COLO829 (cell line): ENCODE measurements at regions not wholly inside any gene's neighbourhood (a gene's known extent, or its start where the extent isn't known, plus 50 kb on each side); places are given as distances from the start of the nearest gene placed in this dataset.
"Not testable (repeated sequence)": the region's sequence is repeated elsewhere in the genome, so short reads cannot be mapped to it uniquely, and the experiment has no call there.

ENCODE experiments used
- DNase-seq: peaks from one replicate; pipeline ENCODE4 v3.0.0; 2012; ENCODE audit warnings: low spot score

DNA sequence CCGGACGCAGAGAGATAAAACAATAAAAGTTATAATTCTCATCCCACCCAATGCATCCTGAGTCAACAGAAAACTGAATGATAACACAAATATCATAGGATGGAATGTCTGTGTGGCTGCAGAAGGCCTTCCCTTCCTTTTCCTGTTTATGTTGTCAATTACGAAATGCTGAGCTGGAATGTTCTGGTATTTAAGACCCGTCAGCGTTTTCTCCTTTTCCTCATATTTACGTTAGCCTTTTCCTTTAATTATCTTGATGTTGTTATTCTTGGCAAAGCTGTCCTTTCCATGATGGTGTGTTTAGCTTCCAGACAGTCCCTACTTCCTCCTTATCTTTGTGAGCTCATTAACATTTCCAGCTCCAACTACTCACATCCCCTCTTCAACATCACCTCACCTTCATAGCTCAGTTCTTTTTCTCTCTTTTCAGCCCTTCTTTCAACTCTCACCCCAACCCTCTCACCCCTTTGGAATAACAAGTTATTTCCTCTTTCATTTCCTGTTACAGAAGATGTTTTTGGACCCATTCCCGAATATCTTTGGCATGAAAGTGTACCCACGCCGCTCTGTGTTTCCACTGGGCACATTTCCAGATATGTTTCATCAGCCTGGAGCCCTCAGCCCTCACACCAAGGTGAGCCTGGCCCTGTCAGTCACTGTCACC lies 221.6 kb downstream of the NR2F1-AS1 start:
- no peak for DNase-seq

DNA sequence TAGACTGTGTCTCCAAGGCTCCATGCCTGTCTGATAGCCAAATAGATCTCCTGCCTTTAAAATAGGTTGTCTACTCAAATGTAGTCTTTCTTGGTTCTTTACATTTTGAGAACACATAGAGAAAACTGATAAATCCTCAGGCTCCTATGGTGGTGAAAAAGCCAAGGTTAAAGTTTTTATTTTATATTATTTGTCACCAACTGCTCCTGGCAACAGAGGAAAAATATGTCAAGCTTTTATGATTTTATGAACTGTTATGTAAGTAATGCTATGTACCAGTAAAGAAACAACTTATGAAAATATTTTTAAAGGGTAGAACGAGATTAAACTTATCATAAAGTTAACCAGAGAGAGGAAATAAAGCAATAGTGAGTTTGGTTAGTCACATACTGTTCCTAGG lies 222.8 kb downstream of the NR2F1-AS1 start:
- DNase-seq: no peak

DNA sequence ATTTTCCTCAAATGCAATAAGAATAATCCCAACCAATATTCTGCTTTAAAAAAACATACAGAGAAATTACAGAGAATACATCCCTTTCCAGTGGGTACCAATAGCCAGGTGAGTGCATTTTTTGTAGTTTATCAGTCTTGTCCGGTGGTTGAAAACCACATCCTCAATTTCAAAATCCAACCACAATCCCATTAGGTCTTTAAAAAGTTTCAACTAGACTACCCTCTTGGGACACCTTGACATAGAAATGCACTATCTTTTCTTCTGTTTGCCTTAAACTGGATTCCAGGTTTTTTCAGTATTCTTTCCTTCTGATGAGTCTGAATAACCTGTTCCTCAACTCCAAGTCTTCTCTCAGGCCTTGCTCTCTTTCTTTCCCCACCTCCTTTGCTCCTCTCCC lies 223.3 kb downstream of the NR2F1-AS1 start:
- DNase-seq: no peak

DNA sequence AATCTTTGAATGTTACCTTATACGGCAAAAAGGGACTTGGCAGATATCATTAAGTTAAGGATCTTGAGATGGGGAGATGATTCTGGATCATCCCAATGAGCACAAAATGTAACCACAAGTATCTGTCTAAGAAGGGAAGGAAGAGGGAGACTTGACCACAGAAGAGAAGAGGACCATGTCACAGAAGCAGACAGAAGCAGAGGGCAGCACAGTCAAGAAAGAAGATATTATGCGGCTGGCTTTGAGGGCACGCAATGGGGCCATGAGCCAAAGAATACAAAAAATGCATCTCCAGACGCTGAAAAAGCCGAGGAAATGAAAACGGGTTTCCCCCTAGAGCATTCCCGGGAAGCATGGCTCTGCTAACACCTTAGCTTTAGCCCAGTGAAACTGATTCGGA lies 225.3 kb downstream of the NR2F1-AS1 start:
- DNase-seq: no peak

DNA sequence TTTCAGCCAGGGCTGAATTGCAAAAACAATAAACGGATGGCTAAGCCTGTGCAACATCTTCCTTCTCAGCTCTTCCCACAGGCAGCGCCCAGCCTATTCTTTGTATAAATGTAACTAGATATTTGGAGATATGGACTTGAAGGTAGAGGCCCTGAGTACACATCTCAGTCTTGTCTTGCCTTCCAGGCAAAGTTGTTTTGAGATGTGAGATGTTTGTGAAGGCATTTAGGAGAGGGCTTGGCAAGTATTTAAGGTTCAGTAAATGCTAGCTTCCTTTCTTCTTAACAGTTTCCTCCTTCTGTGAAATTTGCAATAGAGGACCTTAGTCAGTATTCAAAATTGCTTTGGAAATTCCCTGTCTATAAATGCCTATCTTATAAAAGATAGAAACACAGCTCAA lies 228.8 kb downstream of the NR2F1-AS1 start:
- DNase-seq: no peak

DNA sequence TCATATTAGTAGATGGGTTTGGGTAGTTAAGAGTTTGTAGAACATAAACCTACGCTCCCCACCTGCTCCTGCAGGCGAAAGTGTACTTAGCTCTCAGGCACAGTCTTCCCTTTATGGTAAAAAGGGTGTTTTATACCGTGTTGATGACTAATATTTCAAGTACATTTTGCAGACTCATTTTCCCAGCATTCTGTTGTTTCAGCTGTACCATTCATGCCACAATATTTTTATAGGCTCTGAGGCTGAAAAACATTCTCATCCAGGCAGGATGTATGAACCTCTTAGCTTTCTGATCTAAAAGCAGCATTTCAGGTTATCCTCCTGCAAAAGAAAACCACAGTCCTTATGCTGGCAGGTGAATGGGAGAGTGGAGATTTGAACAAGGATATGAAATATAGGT lies 231.4 kb downstream of the NR2F1-AS1 start:
- no peak for DNase-seq

DNA sequence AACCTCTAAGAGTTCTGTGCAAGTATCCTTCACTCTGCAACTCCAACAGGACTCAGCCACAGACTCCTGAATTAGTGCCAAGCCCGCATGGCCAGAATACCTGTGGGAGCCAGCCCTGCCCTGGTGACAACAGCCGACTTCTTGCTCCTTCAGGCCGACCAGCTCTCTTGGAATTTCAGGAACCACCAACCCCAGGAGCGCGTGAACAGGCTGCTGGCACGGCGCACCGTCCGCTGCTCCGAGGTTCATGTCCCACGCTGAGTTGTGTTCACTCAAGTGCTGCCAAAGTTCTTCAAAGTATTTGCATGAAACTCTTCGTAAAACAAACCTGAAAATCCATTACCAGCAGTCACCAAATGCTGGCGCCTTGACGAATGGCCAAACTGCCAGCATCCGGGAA lies 232.8 kb downstream of the NR2F1-AS1 start:
- DNase-seq: no peak

DNA sequence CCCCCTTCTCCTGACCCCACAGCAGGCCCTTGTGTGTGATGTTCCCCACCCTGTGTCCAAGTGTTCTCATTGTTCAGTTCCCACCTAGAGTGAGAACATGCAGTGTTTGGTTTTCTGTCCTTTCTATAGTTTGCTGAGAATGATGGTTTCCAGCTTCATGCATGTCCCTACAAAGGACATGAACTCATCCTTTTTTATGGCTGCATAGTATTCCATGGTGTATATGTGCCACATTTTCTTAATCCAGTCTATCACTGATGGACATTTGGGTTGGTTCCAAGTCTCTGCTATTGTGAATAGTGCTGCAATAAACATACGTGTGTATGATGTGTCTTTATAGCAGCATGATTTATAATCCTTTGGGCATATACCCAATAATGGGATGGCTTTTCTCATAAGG lies 234.2 kb downstream of the NR2F1-AS1 start:
- not testable (repeated sequence) for DNase-seq

DNA sequence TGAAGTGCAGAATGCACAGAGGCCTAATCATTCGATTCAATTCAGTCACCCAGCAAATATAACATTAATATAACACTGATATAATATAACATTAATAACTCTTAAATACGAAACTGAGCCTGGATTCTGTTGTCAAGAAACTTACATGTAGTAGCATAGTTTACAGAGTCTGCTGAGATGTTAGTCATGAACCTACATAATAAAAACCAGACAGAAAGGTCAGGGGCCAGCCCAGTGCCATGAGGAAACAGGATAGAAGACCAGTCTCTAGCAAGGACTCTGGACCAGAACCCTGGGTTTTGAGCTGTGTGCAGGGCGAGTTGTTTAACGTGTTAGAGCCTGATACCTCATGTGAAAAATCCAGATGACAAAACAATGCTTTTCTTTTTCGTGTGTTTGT lies 234.7 kb downstream of the NR2F1-AS1 start:
- no peak for DNase-seq

DNA sequence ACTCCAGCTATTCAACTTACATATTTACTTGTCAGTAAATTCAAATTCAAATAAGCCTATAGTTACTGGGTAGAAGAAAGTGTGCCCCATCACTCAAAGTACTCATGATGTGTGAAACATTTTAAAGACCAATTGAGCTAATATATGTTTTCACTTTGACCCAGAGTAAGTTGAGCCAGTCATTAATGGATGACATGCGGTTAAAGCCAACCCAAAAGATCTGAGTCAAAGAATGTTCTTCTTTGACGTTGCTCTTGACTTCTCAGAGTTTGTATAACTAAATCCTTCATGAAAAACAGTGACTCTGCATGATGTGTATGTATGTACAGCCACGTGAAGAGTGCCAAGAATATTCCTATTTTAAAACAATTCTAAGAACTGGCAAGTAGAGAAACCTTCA lies 237.4 kb downstream of the NR2F1-AS1 start:
- DNase-seq: no peak

DNA sequence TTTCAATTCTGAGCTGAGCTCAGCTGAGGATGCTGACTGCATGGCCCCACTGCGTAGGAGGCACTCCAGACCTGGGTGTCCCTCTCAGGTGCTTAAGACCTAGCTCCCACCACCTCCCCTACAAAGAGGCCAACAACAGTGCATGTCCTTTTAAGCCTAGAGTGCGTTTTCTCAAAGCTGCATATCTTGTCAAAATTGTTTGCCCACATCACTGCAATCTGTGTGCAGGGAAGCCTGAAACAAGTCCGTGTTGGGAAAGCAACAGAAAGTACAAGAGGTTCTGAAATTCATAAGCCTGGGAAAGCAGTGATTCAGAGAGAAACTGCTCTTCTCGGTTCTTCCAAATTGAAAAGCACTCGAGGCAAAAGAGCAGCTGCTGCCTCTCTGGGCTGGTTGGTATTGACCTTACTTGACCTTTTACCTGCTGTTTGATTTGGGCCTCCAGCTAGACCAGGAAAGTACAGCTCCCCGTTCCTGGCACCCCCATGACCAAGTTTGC lies 238.4 kb downstream of the NR2F1-AS1 start:
- DNase-seq: no peak

DNA sequence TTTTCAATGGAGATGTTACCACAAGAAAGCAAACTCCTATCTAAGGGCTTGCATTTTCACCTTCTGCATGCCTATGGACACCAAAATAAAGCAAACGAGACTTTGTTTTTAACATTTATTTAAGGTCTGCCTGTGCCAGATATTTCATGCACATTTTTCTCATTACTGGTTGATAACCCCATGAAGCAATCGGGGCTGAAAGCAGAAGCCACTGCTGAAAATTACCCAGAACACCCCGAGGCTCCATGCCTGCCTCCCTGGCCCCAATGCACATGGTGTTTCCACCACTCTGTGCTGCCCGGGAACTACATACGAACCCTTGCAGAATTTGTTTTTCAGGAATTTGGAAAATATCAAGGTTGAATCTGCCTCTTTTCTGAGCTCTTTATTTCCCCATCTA lies 240.1 kb downstream of the NR2F1-AS1 start:
- DNase-seq: no peak

DNA sequence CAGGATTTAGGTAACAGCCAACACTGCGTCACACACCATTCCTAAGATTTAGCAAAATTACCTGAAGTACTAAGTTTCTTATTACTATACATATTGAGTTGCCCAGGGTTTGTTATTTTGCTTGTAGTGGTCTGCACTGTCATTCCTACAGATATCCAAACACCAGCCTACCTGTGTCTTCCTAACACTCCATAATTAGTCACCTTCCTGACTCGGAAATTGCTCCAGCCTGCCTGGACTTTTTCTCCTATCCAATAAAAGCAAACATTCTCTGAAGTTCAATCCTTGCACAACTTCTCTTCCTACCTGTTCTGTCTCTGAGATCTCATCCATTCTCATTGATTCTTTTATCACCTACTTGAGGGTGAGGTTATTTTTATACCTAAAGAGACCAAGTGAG lies 243.9 kb downstream of the NR2F1-AS1 start:
- no peak for DNase-seq

DNA sequence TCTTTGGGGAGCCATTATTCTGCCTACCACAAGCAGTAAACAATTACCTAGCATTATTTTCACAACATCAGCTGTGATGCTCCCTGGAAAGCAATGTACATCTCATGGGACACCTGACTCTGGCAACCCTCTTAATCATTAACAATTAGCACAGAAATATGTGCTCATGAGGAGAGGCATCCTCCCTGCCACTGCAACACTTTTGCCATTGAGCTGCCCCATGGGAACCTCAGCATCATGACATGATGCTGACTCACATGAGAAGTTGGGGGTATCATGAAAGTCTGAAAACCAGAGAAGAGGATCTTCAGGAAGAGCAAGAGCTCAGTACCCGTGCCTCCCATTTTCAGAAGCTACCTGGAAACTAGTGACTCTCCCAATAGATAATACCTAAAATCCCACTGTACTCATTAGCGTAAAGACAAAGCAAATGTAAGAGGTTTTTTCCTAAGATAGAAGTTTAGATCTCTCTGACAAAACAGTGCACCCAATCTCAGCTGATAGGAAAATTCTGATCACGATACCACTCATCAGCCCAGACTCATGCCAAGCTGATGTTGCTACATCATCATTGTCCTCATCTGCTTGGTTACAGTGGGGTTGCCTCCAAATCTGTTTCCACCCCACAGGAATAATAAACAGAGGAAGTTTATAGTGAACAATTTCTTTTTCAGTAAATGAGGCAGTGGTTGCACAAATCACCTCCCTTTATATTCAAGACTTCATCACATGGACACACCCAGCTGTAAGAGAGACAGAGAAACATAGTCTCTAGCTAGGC lies 244.5 kb downstream of the NR2F1-AS1 start:
- DNase-seq: no peak

DNA sequence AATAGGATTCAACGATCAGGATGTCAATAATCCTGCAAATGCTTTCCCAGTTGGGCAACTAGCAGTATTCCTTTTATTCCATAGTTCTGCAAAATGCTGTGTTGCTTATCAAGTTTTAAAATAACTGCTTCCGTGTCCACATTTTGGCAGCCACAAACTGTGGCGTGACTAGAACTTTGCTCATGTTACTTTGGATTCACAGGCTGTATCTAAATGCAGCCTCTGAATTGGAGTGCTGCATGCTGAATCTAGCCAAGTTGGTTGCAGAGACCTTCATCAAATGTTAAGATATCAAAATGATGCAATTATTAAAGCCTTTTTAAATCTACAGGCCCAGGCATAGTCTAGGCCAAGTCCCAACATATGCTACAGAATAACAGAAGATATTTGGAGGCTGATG lies 249.2 kb downstream of the NR2F1-AS1 start:
- no peak for DNase-seq

DNA sequence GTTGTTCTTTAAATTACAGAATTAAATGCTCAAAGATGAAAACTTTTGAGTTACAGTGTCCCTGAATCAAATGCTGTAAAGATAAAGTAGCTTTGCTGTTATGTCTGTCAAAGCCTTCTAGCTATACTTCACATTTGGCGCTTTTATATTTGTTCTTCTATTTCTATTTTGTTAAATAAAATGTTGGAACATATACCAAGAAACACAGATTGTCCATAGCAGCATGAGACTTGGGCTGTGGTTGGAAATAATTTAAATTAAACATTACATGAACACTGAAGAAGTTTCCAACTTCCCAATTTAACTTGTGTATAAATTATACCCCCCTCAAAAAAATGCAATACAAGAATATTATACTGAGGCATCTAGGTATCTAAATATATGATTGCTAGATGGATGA lies 249.8 kb downstream of the NR2F1-AS1 start:
- DNase-seq: no peak

DNA sequence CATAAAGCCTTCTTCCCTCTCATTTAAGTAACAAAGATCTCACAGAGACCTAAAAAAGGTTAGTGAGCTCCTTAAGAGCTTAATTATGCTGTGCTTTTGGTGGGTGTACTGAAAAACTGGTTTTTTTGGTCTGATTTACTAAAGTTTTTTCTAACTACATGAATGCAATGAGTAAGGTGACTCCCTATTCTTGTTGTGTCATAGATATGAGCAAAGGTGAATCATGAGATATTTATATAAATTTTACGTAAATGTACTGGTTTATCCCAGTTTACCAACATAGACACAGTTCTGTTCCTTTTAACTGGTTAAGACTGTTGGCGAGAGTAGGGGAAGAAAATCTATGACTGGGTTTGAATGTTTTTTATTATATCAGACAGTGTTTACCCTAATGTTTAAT lies 250.5 kb downstream of the NR2F1-AS1 start:
- DNase-seq: no peak

DNA sequence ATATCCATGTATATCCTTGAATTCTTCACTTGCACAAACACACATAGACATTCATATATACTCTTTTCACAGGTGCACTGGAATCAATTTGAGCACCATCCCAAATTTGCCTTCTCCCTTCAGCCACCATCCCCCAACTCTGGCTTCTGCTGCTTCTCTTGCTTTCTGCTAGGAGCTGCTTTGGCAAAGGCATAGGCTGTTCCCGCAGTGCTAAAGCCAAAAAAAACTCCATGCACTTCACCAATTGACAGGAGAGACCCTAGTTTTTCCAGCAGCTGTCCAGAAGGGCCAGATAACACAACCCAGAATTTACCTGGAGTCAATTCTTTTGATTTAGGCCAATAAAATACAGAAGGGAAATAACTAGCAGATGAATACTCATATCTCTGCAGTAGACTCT lies 251.3 kb downstream of the NR2F1-AS1 start:
- DNase-seq: no peak

DNA sequence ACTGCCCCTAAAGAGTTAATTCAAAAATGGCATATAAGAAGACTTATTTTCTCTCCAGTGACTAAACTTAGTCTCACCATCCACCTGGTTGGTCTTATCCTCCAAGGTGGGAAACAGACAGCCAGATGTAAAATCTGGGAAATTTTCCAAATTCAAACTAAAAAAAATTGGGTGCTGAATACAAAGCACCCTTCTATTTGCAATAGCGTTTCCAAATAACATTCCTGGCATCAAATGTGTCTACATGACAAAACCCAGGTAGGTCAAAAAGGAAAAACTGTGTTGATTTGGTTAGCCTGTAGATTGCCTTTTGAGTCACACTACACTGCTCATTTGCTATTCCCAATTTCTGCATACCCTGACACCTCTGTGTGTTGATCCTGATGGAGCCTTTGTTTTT lies 252.2 kb downstream of the NR2F1-AS1 start:
- no peak for DNase-seq

DNA sequence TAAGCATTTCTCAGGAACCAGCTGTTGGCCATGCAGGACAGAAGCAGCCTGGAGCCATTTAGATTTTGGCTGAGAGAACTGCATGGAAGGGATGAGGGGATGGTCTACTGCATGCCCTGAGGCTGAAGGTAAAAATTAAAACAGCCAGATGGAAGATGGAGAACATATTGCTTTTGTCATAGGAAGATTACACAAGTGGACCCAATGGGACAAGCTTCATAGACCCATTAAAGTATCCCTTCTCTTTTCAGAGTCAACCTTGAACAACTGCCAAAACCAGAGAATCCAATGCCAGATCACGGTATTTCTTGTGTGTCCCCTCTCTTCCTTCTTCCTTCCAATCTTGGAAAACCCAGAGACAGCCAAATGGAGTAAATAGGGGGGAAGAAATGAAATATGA lies 253.4 kb downstream of the NR2F1-AS1 start:
- DNase-seq: no peak

DNA sequence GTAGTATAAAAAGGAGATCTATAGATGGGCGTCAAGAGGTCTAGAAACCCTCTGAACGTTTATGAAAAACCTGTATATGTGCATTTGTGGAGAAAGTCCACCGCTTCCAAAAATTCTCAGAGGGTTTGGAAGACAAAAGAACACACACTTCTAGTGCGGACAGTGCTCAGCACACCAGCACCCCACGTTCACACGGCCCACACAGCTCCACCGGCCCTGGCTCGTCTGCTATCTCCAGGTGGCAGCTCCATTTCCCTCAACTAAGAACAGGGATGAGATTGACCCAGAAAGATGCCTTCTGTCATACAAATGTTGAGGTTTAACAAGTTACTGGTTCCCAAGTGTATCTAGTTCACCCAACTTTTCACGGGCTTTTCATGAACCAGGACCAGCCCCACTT lies 255.1 kb downstream of the NR2F1-AS1 start:
- no peak for DNase-seq

DNA sequence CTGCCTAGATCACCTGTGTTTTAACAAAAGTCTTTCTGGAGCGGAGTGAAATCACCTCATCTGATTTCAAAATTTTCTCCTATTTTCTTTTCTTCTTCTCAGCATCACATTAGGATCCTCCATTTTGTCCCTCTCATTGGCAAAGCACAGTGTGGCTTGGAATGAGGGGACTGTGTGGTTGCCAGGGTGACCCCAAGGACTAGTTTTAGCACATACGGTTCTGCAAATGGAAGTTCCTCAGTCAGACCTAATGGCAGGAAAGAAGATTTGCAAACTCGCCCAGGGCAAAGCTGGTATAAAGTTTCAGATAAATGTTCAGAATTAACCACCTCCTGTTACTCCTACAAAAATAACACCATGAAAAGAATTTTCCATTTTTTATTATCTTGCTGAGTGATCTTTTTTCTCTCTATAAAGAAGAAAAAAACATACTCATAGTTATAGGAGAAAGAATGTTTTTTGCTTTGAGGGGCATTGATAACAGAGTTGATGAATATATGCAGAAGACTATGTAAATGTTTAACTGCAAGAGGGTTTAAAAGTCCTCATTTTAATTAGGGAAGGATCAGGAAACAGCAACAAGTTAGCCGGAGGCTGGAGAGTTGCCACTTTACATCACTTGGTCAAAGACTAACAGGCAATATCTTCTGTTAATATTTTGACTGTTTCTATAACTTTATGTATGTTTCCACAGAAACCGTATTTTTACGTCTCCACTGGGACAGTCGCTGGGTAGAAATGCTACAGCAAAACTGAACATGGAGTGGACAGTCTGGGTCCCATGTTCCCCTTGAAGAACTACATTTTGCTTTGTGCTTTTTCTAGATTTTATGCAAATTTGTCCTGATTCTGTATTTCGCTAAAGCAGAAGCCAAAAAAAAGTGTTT lies 257.8 kb downstream of the NR2F1-AS1 start:
- no peak for DNase-seq
